Mucosa of descending colon (tissue), 3 donors: ENCODE measurements at regions not wholly inside any gene's neighbourhood (a gene's known extent, or its start where the extent isn't known, plus 50 kb on each side); places are given as distances from the start of the nearest gene placed in this dataset.
"Not testable (repeated sequence)": the region's sequence is repeated elsewhere in the genome, so short reads cannot be mapped to it uniquely, and the experiment has no call there.

Source experiments
- ATAC-seq: fragments of 200-7000 bp; cut with Tn5 transposase; one replicate; pipeline ENCODE4 v1.9.1; 2020; ENCODE audit warnings: mild to moderate bottlenecking, moderate library complexity
- DNase-seq, 3 donors: peaks; one replicate each; pipeline ENCODE4 v3.0.0-alpha.2; 2020
- H3K36me3 ChIP-seq: fragments of 200-600 bp; one replicate; pipeline ENCODE4 v1.8.0; 2021; ENCODE audit warnings: low read depth, mild to moderate bottlenecking
- H3K4me1 ChIP-seq: fragments of 200-600 bp; one replicate; pipeline ENCODE4 v1.8.0; 2021; ENCODE audit warnings: low read depth, mild to moderate bottlenecking
- H3K4me3 ChIP-seq: fragments of 200-600 bp; one replicate; pipeline ENCODE4 v1.8.0; 2021; ENCODE audit warnings: mild to moderate bottlenecking
- H3K9me3 ChIP-seq: fragments of 200-600 bp; one replicate; pipeline ENCODE4 v1.8.0; 2021; ENCODE audit warnings: mild to moderate bottlenecking
- intact Hi-C, 2 donors: fragments of 100-400 bp; cut with DNase I in 1 of 2; cut with micrococcal nuclease in 1 of 2; formaldehyde crosslinking; loops; one replicate each; pipeline versions ENCODE4 v1.11.0 to v1.11.1; 2022; cut with DNase I, micrococcal nuclease
- TF ChIP-seq, protein P1 (sequence below): fragments of 200-600 bp; IDR thresholded peaks from one replicate; pipeline ENCODE4 v1.8.0; 2022; ENCODE audit warnings: antibody characterized with exemption, mild to moderate bottlenecking
- donor health status: DM: no; HTN: no; CAD: no; lungs with moderate emphysema.
- donor health status: DM: no; HTN: no; CAD: no.
- donor health status: DM: no; HTN: yes; CAD: no.

DNA sequence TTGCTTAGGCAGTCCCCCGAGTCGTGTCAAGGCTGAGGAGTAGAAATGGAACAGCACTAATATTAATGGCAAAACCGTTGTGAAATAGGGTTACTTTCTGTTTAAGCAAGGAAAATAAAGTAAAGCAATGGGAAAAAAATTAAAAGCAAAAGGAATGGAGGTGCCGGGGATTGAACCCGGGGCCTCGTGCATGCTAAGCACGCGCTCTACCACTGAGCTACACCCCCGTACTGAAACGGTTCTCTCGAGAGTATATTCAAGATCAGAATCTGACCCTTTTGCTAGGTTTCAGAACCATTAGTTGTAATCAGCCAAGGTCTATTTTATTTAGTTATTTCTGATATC, 85.5 kb downstream of the TRIM27 start:
- no peaks in the 10 kb centered on the region for H3K9me3 ChIP-seq
- H3K4me3 ChIP-seq, result peak overlapping the region; percentile 46
- TF ChIP-seq, protein P1, sequence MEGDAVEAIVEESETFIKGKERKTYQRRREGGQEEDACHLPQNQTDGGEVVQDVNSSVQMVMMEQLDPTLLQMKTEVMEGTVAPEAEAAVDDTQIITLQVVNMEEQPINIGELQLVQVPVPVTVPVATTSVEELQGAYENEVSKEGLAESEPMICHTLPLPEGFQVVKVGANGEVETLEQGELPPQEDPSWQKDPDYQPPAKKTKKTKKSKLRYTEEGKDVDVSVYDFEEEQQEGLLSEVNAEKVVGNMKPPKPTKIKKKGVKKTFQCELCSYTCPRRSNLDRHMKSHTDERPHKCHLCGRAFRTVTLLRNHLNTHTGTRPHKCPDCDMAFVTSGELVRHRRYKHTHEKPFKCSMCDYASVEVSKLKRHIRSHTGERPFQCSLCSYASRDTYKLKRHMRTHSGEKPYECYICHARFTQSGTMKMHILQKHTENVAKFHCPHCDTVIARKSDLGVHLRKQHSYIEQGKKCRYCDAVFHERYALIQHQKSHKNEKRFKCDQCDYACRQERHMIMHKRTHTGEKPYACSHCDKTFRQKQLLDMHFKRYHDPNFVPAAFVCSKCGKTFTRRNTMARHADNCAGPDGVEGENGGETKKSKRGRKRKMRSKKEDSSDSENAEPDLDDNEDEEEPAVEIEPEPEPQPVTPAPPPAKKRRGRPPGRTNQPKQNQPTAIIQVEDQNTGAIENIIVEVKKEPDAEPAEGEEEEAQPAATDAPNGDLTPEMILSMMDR, result no peak
- intact Hi-C loops, result loop anchor here (2.0 to 5.0 kb wide), 2 partner anchors 179 kb away; no protein-coding TSS in a partner anchor
- DNase-seq (peak in 2 of 3 donors; percentile 61 to 81), ATAC-seq (peak; percentile 77)
- H3K36me3 ChIP-seq, result no peaks in the 10 kb centered on the region
- H3K4me1 ChIP-seq, result peaks cover 10% of the 10 kb centered on the region

DNA sequence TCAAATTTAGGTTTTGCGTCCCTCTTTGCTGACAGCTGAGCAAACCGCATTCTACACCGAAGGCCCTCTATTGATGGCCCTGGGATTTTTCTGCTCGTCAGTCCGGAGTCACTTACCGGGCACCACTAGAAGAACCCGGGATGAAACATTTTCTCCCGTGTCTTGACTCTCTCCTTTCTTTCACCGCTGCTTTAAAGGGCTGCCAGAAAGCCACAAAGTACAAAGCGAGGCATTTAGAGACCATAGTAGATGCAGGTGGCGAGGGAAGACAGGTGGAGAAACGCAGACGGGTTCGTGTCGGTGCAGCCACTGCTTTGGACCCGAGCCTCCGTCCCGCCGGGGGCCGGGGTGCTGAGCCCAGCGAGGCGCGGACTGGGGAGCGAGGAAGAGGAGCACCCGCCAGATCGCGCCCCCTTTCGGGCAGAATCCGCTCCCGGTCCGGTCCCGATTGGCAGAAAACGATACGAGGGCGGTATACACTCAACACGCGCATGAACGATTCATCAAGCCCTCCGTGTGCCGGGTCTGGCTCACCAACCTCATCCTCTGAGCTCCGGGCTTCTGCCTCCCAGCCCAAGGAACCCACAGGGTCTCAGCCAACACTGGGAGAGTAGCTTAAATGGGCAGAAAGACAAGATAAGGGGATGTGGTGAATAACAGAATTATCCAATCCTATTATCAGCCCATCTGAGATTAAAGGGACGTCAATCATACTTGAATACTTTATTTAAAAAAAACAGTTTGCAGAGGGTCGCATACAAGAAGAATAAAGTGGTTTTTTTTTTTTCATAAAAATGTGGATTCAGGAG, 84.9 kb downstream of the TRIM27 start:
- Histone ChIP-seq H3K4me1 (peaks cover 10% of the 10 kb centered on the region), H3K36me3 (no peaks in the 10 kb centered on the region), H3K4me3 (peak overlapping the region; percentile 46), H3K9me3 (no peaks in the 10 kb centered on the region)
- TF ChIP-seq, protein P1, result no peak
- DNase-seq, result peak; percentile 85 to 88 (median 88)
- ATAC-seq, result peak; percentile 86
- intact Hi-C loops, result loop anchor here (2.0 to 5.0 kb wide), 2 partner anchors 178 kb away; no protein-coding TSS in a partner anchor

DNA sequence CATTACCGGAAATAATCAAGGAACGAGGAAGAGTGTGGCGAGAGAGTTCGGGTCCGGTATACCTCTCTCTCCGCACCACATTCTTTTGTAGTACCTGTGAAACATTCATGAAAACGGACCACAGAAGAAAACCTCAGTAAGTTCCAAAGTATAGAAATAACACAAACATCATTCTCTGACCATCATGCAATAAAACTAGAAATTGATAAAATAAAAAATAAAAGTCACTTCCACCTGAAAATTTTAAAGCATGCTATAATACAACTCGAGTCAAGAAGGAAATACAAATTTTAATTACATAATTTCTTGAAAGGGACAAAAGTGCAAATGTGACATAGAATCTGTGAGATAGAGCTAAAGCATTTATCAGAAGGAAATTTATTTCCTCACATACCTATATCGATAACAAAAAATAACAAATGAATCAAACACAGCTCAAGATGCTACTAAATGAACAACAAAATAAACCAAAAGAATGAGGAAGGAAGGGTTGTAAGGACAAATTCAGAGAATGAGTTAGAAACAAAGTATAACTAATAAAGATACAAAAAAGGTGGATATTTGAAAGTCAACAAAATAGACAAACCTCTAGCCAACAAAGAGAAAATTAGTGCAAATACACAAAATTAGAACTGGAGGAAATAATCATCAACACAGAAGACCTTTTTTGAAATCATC, 84.2 kb downstream of the TRIM27 start:
- H3K9me3 ChIP-seq, result no peaks in the 10 kb centered on the region
- DNase-seq (no peak), ATAC-seq (no peak)
- intact Hi-C loops, result loop anchor here (2.0 to 5.0 kb wide), 2 partner anchors 177 to 178 kb away; no protein-coding TSS in a partner anchor
- H3K4me3 ChIP-seq, result peak overlapping the region; percentile 46
- TF ChIP-seq, protein P1, result no peak
- no peaks in the 10 kb centered on the region for H3K36me3 ChIP-seq
- H3K4me1 ChIP-seq, result peaks cover 10% of the 10 kb centered on the region

DNA sequence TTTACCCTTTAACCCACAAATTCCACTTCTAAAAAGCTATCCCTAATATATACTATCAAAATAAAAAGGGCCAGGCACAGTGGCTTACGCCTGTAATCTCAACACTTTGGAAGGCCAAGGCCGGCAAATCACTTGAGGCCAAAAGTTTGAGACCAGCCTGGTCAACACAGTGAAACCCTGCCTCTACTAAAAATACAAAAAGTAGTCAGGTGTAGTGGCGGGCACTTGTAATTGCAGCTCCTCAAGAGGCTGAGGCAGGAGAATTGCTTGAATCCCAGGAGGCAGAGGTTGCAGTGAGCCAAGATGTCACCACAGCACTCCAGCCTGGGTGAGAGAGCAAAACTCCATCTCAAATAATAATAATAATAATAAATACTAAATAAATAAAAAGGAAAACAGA, 82.5 kb downstream of the TRIM27 start:
- no peaks in the 10 kb centered on the region for H3K36me3 ChIP-seq
- intact Hi-C loops, result no loop called here
- ATAC-seq (no peak), DNase-seq (no peak)
- TF ChIP-seq, protein P1, result no peak
- H3K4me3 ChIP-seq, result no peak overlapping the region
- H3K9me3 ChIP-seq, result no peaks in the 10 kb centered on the region
- H3K4me1 ChIP-seq, result peaks cover 10% of the 10 kb centered on the region

DNA sequence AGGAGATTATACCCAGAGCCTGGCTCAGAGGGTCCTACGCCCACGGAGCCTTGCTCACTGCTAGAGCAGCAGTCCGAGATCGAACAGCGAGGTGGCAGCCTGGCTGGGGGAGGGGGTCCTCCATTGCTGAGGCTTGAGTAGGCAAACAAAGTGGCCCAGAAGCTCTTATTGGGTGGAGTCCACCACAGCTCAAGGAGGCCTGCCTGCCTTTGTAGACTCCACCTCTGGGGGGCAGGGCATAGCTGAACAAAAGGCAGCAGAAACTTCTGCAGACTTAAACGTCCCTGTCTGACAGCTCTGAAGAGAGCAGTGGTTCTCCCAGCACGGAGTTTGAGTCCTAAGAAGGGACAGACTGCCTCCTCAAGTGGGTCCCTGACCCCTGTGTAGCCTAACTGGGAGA, 75.0 kb downstream of the TRIM27 start:
- ATAC-seq, H3K9me3 ChIP-seq, H3K4me3 ChIP-seq, H3K4me1 ChIP-seq, H3K36me3 ChIP-seq, intact Hi-C loops: not testable (repeated sequence)
- peak in 1 of 3 donors; percentile 18 for DNase-seq
